ENCODE measurements at regions not wholly inside any gene's neighbourhood (a gene's known extent, or its start where the extent isn't known, plus 50 kb on each side); places are given as distances from the start of the nearest gene placed in this dataset.

DNA sequence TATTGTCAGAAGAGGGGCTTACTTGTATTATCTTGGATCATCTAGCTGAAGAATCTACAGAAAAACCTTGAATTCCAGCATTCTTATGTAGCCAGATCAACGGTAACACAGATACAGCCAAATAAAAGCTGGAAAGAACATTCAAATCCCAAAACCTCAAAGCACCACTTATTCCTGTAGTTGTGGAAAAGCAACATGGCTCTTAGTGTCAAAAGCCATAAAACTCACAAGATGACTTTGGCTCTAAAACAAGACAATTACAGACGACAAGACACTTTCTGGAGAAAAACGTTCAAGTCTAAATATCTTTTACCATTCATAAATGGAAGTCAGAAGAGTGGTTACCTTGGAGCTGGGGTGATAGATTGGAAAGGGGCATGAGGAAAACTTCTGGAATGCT, 173.0 kb downstream of the HERPUD2 start:
- TF ChIP-seq, protein P1, sequence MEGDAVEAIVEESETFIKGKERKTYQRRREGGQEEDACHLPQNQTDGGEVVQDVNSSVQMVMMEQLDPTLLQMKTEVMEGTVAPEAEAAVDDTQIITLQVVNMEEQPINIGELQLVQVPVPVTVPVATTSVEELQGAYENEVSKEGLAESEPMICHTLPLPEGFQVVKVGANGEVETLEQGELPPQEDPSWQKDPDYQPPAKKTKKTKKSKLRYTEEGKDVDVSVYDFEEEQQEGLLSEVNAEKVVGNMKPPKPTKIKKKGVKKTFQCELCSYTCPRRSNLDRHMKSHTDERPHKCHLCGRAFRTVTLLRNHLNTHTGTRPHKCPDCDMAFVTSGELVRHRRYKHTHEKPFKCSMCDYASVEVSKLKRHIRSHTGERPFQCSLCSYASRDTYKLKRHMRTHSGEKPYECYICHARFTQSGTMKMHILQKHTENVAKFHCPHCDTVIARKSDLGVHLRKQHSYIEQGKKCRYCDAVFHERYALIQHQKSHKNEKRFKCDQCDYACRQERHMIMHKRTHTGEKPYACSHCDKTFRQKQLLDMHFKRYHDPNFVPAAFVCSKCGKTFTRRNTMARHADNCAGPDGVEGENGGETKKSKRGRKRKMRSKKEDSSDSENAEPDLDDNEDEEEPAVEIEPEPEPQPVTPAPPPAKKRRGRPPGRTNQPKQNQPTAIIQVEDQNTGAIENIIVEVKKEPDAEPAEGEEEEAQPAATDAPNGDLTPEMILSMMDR (IDR thresholded peaks at IDR 0.05), result no peak
- no peak for TF ChIP-seq POLR2A (IDR thresholded peaks at IDR 0.05)
- TF ChIP-seq POLR2AphosphoS5 (IDR thresholded peaks at IDR 0.05), result no peak
- no peak for TF ChIP-seq EP300 (IDR thresholded peaks at IDR 0.05; ENCODE audit: low read depth)

All from transverse colon (tissue), 4 donors.